ENCODE measurements at regions not wholly inside any gene's neighbourhood (a gene's known extent, or its start where the extent isn't known, plus 50 kb on each side); places are given as distances from the start of the nearest gene placed in this dataset.

- DNase-seq (ENCODE audit: low read depth, low spot score) = no peak
Observed at GRCh38 chr18:57991552-57991951, 52.5 kb upstream of the NEDD4L start.

- no peak for DNase-seq (ENCODE audit: low read depth, low spot score)
Observed at GRCh38 chr18:57989536-57989935, 54.5 kb upstream of the NEDD4L start.

GRCh38 chr18:57984490-57985115 is 59.4 kb upstream of the NEDD4L start:
- DNase-seq (ENCODE audit: low read depth, low spot score) = no peak

DNA sequence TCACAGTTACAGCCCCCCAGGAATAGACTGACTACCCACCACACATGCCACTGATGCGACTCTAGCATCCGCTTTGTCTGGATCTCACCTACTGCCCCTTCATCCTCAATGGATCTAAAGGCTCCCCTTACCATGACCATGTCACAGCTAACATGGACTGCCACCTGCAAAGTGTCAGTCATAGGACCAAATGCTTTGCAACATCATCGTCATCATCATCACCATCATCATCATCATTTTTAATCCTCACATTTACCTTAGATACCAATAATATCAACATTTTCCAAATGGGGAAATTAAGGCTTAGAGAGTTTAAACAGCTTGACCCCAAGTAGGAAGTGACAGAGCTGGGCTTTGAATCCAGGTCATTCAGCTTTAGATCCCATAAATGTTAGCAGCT is 60.1 kb upstream of the NEDD4L start:
- no peak for DNase-seq (ENCODE audit: low read depth, low spot score)

DNA sequence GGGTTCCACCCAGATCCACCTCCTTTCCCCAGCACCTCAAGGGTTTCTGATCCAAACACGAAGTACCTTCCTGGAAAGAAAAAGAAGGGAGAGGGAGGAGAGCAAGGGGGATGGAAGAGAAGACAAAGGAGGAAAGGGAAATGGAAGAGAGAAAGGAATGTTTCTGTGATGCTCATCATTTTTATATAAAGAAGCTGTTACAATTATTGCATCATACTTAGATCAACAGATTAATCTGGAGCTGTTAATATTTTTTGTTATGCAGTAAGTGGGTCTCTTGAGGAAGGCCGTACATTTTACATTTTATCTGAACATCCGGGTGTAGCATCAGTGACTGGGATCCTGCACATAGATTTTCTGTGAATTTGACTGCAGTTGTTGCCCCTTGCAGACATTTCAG is 60.6 kb upstream of the NEDD4L start:
- DNase-seq (ENCODE audit: low read depth, low spot score) = no peak

DNA sequence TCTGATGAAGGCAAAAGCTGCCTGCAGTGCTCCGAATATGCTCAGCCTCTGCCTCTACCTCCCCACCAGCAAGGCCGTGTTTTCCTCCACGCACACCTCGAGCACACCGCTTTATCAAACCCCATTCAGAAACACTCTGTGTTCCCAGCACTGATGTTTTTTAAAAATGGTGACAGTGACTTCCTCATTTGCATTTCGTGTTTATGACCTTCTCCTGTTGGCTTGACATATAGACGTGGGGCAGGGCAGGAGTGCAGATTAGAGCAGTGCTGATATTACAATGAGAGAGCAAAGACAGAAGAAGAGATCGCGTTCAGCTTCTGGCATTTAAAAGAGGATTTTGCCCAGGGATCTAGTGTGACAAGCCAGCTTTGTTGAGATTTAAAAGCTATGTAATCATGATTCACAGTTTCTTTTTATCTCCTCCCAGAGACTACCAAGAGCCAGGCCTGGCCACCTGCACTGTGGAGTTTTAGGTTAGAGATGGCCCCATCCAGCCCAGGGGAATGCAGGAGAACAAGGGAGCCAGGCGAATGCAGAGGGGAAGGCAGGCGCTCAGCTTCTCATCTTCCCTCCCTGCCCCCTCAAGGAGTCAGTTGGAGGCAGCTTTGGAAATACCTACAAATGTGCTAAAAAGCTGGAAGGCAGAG is 61.5 kb upstream of the NEDD4L start:
- no peak for DNase-seq (ENCODE audit: low read depth, low spot score)

DNA sequence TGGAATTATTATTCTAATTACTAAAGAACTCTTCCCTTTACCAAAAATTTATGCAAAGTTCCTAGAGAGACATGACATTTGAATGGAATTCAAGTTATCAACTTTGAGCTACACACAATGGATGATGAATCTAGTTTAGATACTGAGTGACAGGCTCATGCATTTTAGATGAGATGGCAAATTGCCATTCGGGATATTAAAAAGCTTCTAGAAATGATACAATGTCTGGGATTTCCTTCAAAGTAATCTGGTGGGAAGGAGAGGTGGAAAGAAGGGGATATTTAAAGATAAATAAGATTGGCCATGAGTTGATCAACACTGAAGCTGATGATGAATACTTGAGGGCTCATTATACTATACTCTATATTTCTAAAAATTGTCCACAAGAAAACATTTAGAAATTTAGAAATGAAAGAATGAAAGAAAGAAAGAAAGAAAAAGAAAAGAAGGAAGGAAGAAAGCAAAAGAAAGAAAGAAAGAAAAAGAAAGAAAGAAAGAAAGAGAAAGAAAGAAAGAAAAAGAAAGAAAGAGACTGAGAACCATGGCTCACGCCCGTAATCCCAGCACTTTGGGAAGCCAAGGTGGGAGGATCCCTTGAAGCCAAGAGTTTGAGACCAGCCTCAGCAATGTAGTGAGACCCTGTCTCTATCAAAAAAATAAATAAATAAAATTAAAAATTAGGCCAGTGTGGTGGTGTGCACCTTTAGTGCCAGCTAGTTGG is 62.6 kb upstream of the NEDD4L start:
- no peak for DNase-seq (ENCODE audit: low read depth, low spot score)

DNA sequence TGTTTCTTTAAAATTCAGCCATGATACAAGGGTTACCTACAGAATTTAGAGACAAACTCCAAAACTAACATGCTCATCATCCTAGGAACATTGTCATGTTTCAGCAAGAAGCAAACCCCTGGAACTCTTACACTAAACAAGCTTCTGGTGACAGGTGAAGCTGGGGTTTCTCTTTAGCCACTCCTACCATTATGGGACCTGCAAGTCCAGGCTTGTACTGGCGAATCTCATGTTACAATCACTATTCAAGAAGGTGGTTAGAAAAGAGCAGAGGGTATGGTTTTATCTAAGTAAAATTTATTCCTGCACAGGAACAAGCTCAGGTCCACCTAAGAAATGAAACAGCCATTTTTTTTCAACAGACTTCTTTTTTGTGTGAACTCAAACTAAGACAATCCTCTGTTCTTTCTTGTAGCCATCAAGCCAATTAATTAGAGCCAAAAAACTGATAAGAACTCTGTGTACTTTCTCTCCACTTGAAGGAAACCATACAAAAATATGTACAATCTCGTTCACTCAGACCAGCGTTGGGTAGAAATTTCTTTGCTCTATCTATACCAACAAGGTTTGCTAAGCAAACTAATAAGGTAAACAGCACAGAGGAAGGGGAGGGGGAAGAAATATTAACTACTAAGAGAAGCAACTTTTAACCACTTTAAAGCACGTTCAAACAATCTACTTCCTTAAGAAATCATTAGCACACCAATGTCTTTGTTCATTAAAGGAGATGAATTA is 63.3 kb upstream of the NEDD4L start:
- no peak for DNase-seq (ENCODE audit: low read depth, low spot score)

DNA sequence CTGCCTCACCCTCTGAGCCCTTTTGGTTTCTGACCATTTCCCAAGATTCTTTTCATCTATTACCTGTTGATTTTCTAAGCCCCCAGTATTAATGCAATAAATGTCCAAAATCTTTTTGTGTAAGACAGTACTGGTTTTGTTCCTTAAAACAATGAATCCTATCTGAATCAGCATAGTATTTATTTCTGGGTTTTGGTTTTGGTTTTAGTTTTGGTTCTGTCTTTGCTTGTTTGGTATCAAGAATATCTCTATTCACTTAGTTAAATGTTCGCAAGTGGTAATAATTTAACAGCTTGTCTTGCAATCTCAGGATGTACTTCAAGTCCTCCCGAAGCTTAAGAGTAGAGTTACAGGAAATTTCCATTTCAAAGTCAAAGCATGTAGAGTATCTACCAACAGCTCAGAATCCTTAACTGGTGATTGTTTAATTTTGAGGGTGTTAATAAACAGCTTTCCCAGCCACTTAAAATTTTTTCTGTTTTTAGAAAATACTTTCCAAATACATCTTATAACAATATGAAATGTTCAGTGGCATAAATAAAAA is 67.7 kb upstream of the NEDD4L start:
- no peak for DNase-seq (ENCODE audit: low read depth, low spot score)

GRCh38 chr18:57975805-57976204 is 68.2 kb upstream of the NEDD4L start:
- DNase-seq (ENCODE audit: low read depth, low spot score) = no peak

- no peak for DNase-seq (ENCODE audit: low read depth, low spot score)
Observed at GRCh38 chr18:57974585-57975265, 69.3 kb upstream of the NEDD4L start.

DNA sequence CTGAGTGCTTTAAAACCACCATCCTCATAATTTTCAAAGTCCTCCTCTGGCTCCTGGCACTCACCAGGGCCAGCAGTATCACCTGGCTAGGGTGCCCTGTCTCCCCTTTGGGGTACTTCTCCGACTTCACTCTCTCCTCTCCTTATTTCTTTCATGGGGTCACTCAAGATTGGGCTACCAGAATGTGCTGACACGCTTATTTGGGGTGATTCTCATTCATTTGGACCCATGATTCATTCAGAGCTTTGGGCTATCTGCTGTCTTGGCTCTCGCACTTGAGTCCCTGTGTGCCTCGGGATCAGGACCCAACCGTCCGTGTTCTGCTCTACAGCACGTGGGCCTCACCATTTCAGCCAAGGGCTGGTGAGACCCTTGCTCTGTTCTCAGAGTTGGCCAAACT is 70.1 kb upstream of the NEDD4L start:
- no peak for DNase-seq (ENCODE audit: low read depth, low spot score)

- DNase-seq (ENCODE audit: low read depth, low spot score) = no peak
Observed at GRCh38 chr18:57970356-57971095, 73.5 kb upstream of the NEDD4L start.

- DNase-seq (ENCODE audit: low read depth, low spot score) = no peak
Observed at GRCh38 chr18:57969824-57970223, 74.2 kb upstream of the NEDD4L start.

DNA sequence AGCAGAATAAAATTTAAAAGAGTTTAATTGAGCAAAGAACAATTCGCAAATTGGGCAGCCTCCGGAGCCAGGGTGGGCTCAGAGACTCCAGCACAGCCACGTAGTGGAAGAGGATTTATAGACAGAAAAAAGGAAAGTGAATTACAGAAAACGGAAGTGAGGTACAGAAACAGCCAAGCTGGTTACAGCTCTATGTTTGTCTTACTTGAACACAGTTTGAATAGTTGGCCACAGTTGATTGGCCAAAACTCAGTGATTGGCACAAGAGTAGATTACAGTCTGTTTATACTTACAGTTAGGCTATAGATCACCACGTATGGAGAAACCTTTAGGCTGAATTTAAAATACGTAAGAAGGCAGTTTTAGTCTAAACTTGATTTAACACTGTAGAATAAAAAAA is 78.8 kb upstream of the NEDD4L start:
- no peak for DNase-seq (ENCODE audit: low read depth, low spot score)

- no peak for DNase-seq (ENCODE audit: low read depth, low spot score)
Observed at GRCh38 chr18:57961876-57962505, 82.0 kb upstream of the NEDD4L start.

DNA sequence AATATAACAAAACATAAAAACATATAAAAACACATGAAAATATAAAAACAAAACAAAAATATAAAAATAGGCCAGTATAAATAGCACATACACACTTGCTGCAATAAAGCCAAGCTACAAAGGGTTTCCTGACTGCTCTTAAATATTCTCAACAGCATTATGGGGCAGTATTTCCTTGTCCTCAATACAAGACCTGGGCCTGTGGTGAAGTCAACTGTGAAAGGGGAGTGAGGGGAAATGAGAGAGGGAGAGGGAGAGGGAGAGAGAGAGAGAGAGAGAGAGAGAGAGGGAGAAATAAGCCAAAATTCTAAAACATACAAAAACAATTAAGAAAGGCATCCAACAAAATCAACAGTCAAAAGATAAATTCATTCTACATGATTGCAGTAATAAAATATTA is 82.6 kb upstream of the NEDD4L start:
- DNase-seq (ENCODE audit: low read depth, low spot score) = no peak

DNA sequence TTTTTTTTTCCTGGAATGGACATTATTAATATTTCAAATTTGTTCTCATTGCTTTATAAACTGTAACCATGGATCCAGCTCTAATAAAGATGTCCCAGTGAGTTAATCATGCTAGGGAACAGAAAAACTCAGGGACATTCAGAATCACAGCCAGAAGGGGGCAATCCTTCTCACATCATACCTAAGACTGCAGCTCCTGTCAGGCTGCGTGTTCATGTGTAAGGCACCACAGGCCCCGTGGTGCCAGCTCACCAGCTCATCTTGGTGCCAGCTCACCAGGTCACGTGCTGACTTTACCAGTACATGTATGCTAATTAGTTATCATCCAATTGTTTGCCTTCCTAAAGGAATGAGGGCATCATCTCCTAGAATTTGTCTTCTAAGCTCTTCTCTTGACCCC is 84.7 kb upstream of the NEDD4L start:
- no peak for DNase-seq (ENCODE audit: low read depth, low spot score)

DNA sequence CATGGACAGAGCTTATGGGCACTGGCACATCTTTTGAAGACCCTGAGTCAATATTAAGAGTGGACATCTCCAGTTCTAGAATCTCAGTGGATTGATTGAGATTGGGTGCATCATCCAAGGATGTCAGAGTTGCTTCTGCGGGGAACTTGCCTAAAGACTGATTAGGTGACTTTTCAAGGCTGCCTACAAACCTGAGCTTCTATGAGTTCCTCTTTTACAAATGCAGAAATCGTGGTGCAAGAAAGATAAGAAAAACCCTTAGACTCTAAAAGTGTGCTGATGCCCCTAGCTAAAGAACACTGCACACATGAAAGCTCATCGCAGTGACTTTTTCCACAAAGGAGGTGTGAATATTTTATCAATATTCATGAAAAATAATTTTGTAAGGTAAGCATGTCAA is 86.8 kb upstream of the NEDD4L start:
- no peak for DNase-seq (ENCODE audit: low read depth, low spot score)

- no peak for DNase-seq (ENCODE audit: low read depth, low spot score)
Observed at GRCh38 chr18:57956491-57956890, 87.5 kb upstream of the NEDD4L start.
